Ovary (tissue), 3 donors: ENCODE measurements at regions not wholly inside any gene's neighbourhood (a gene's known extent, or its start where the extent isn't known, plus 50 kb on each side); places are given as distances from the start of the nearest gene placed in this dataset.

Experiments
- EP300 ChIP-seq: sonication (generic); formaldehyde crosslinking; IDR thresholded peaks from one replicate; pipeline ENCODE4 v1.6.1; 2017; ENCODE audit warnings: antibody characterized with exemption
- TF ChIP-seq, protein P1 (sequence below), 3 donors: fragments of 450-650 bp in 2 of 3; fragments of 200-600 bp in 1 of 3; IDR thresholded peaks; one replicate each; pipeline versions ENCODE4 v1.5.1 to v1.8.0; 2016 to 2022; ENCODE audit warnings: antibody characterized with exemption in 3 of 3, mild to moderate bottlenecking in 1 of 3
- donor health status: DM: no; HTN: no; CAD: no.

- TF ChIP-seq, protein P1, sequence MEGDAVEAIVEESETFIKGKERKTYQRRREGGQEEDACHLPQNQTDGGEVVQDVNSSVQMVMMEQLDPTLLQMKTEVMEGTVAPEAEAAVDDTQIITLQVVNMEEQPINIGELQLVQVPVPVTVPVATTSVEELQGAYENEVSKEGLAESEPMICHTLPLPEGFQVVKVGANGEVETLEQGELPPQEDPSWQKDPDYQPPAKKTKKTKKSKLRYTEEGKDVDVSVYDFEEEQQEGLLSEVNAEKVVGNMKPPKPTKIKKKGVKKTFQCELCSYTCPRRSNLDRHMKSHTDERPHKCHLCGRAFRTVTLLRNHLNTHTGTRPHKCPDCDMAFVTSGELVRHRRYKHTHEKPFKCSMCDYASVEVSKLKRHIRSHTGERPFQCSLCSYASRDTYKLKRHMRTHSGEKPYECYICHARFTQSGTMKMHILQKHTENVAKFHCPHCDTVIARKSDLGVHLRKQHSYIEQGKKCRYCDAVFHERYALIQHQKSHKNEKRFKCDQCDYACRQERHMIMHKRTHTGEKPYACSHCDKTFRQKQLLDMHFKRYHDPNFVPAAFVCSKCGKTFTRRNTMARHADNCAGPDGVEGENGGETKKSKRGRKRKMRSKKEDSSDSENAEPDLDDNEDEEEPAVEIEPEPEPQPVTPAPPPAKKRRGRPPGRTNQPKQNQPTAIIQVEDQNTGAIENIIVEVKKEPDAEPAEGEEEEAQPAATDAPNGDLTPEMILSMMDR (IDR thresholded peaks at IDR 0.05) = no peak
- TF ChIP-seq EP300 = no peak
Measured at GRCh38 chr5:159536166-159536565, 205.9 kb upstream of the IL12B start.
